ENCODE measurements at regions not wholly inside any gene's neighbourhood (a gene's known extent, or its start where the extent isn't known, plus 50 kb on each side); places are given as distances from the start of the nearest gene placed in this dataset.

DNA sequence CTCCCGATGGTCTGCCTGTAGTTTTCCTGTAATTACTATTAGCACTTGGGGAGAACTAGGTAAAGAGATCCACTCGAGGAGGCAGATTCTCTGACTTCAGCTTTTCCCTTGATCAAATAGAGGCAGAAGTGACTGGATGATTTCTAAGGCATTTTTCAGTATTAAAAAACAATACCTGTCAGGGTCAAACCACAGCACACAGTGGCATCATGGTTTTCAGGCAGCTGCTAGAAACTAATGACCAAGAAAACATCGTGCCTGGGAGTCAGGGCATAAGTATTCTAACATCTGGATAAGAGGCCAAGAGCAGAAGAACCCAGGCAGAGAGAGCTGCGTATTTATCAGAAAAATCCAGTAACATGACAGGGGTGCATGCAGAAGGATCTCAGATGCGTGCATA, 419.9 kb downstream of the TUSC7 start:
- TF ChIP-seq GATA2 (IDR thresholded peaks at IDR 0.05; ENCODE audit: low read depth, low read length) (no peak), GATA3 (IDR thresholded peaks at IDR 0.05; ENCODE audit: low read depth, low read length) (no peak)
